ENCODE measurements at regions not wholly inside any gene's neighbourhood (a gene's known extent, or its start where the extent isn't known, plus 50 kb on each side); places are given as distances from the start of the nearest gene placed in this dataset.

GRCh38 chr7:33669251-33669670, 236.1 kb upstream of the BMPER start (continued):
- TF ChIP-seq CTCF (IDR thresholded peaks at IDR 0.05 in 2 of 3, conservative IDR thresholded peaks at IDR 0.05 in 1 of 3; ENCODE audit: borderline replicate concordance in 1 of 3, insufficient read depth in 1 of 3, low read depth in 2 of 3, low read length in 2 of 3) (no peak), EZH2 (IDR thresholded peaks at IDR 0.05) (no peak), EGR1 (IDR thresholded peaks at IDR 0.05; ENCODE audit: low read depth) (no peak), ELF1 (IDR thresholded peaks at IDR 0.05; ENCODE audit: borderline replicate concordance, low read depth) (no peak), POLR2AphosphoS5 (IDR thresholded peaks at IDR 0.05; ENCODE audit: low read depth, low read length) (no peak), CEBPB (IDR thresholded peaks at IDR 0.05; ENCODE audit: low read depth) (no peak)

- H4K20me1 ChIP-seq (ENCODE audit: insufficient read depth): no peaks in the 10 kb centered on the region
- intact Hi-C loops (cut with micrococcal nuclease): no loop called here
- H3K4me1 ChIP-seq (ENCODE audit: control insufficient read depth in 1 of 2, insufficient read depth in 2 of 2, low read length in 2 of 2): no peaks in the 10 kb centered on the region
- ChIA-PET CTCF (no interaction called here), POLR2A (no interaction called here), RAD21 (ENCODE audit: low non-redundant PET in 1 of 2, low total read pairs in 2 of 2, uncharacterized antibody in 2 of 2, unreplicated experiment in 2 of 2) (interaction anchor here in 1 of 2 experiments (0.7 kb wide), 1 partner anchor 8 kb away, joined by 4 read pairs; no protein-coding TSS in a partner anchor)
- no peak overlapping the region for H3K4me2 ChIP-seq (ENCODE audit: low read length)
- H3K79me2 ChIP-seq (ENCODE audit: insufficient read depth, low read length): no peaks in the 10 kb centered on the region
- no peaks in the 10 kb centered on the region for H3K9me2 ChIP-seq (ENCODE audit: insufficient read depth)
- BruUV-seq (replicated peaks): no TSS peak
- no peaks in the 10 kb centered on the region for H3K36me3 ChIP-seq (ENCODE audit: control insufficient read depth in 1 of 2, insufficient read depth in 2 of 2, low read length in 2 of 2)
- no peak overlapping the region for H2AFZ ChIP-seq (ENCODE audit: low read depth, low read length, poor library complexity, severe bottlenecking)
- no peak overlapping the region for H3K4me3 ChIP-seq (replicated peaks in 1 of 2; ENCODE audit: low read depth in 1 of 2, low read length in 2 of 2)
- no peak overlapping the region for H3K27ac ChIP-seq (ENCODE audit: low read depth, low read length)
- H3K9ac ChIP-seq (ENCODE audit: low read length): no peak overlapping the region
- H3K9me3 ChIP-seq (ENCODE audit: control insufficient read depth in 1 of 2, insufficient read depth in 1 of 2, low read depth in 1 of 2, low read length in 2 of 2): no peaks in the 10 kb centered on the region
- ATAC-seq (no peak), DNase-seq (ENCODE audit: low read depth, low spot score) (no peak)
- TF ChIP-seq SP1 (IDR thresholded peaks at IDR 0.05; ENCODE audit: low read depth) (no peak), TCF7L2 (IDR thresholded peaks at IDR 0.05; ENCODE audit: borderline replicate concordance, extremely low read depth, insufficient read depth, insufficient read length) (no peak), EZH2phosphoT487 (IDR thresholded peaks at IDR 0.05; ENCODE audit: borderline replicate concordance) (no peak)
- H3K27me3 ChIP-seq (ENCODE audit: insufficient read depth, low read length): no peaks in the 10 kb centered on the region
Measured at GRCh38 chr7:33671531-33672262, 233.6 kb upstream of the BMPER start.

All from HCT116 (cell line).